ENCODE measurements at regions not wholly inside any gene's neighbourhood (a gene's known extent, or its start where the extent isn't known, plus 50 kb on each side); places are given as distances from the start of the nearest gene placed in this dataset.

DNA sequence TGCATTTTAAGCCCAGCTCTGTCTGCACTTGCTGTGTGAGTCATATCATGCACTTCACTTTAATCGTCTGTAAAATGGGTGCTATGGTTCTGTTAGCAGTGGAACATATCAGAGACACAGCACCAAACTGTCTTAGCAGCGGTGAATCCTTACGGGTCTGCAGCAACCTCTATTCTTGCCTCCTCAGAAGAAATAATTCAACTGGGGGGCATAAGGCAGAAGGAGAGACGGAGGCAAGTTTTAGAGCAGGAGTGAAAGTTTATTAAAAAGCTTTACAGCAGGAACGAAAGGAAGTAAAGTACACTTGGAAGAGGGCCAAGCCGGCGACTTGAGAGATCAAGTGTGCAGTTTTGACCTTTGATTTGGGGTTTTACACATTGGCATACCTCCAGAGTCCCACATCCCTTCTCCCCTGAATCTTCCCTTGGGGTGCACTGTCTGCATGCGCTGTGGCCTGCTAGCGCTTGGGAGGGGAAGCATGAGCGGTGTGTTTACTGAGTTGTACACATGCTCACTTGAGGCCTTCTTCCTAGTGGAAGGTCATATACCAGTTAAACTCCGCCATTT lies 109.8 kb downstream of the DDX1 start:
- TF ChIP-seq, protein P1, sequence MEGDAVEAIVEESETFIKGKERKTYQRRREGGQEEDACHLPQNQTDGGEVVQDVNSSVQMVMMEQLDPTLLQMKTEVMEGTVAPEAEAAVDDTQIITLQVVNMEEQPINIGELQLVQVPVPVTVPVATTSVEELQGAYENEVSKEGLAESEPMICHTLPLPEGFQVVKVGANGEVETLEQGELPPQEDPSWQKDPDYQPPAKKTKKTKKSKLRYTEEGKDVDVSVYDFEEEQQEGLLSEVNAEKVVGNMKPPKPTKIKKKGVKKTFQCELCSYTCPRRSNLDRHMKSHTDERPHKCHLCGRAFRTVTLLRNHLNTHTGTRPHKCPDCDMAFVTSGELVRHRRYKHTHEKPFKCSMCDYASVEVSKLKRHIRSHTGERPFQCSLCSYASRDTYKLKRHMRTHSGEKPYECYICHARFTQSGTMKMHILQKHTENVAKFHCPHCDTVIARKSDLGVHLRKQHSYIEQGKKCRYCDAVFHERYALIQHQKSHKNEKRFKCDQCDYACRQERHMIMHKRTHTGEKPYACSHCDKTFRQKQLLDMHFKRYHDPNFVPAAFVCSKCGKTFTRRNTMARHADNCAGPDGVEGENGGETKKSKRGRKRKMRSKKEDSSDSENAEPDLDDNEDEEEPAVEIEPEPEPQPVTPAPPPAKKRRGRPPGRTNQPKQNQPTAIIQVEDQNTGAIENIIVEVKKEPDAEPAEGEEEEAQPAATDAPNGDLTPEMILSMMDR (conservative IDR thresholded peaks at IDR 0.05; ENCODE audit: low read depth in 2 of 2), result no peak
- TF ChIP-seq EZH2phosphoT487 (IDR thresholded peaks at IDR 0.05; ENCODE audit: unreplicated experiment), result no peak

Data from GM23338 (cell line).